ENCODE measurements at regions not wholly inside any gene's neighbourhood (a gene's known extent, or its start where the extent isn't known, plus 50 kb on each side); places are given as distances from the start of the nearest gene placed in this dataset.
"Not testable (repeated sequence)": the region's sequence is repeated elsewhere in the genome, so short reads cannot be mapped to it uniquely, and the experiment has no call there.

GRCh38 chr7:103211049-103211448, 62.1 kb upstream of the NAPEPLD start:
- intact Hi-C loops (cut with micrococcal nuclease); CTCF ChIA-PET; H3K4me2 ChIP-seq (replicated peaks; ENCODE audit: low read depth, low read length, poor library complexity, severe bottlenecking); DNase-seq; H3K9me3 ChIP-seq (ENCODE audit: control extremely low read depth in 1 of 3, control insufficient read depth in 2 of 3, insufficient read depth in 1 of 3, low read length in 2 of 3); H3K4me3 ChIP-seq (ENCODE audit: control extremely low read depth in 1 of 5, extremely low read depth in 1 of 5, insufficient read depth in 1 of 5, low read depth in 2 of 5, low read length in 4 of 5); H3K9ac ChIP-seq (ENCODE audit: low read length); H3K36me3 ChIP-seq (replicated peaks in 1 of 2; ENCODE audit: control extremely low read depth in 1 of 2, control insufficient read depth in 1 of 2, extremely low read depth in 1 of 2, insufficient read depth in 2 of 2, low read length in 1 of 2); H3K27me3 Mint-ChIP-seq; H3K4me3 Mint-ChIP-seq; H2AFZ ChIP-seq (ENCODE audit: insufficient read depth, low read depth, low read length, poor library complexity, severe bottlenecking); H4K20me1 ChIP-seq (ENCODE audit: control insufficient read depth, insufficient read depth, low read length, poor library complexity, severe bottlenecking); H3K9me3 Mint-ChIP-seq (ENCODE audit: insufficient read depth); H3K27ac ChIP-seq (ENCODE audit: low read length in 2 of 2); ATAC-seq (ENCODE audit: low read depth); POLR2A ChIA-PET; H3K4me1 ChIP-seq (ENCODE audit: control insufficient read depth in 2 of 2, insufficient read depth in 2 of 2, low read length in 2 of 2); H3K4me1 Mint-ChIP-seq; H3K79me2 ChIP-seq (ENCODE audit: control insufficient read depth, insufficient read depth, low read length); H3K27me3 ChIP-seq (replicated peaks in 1 of 4; ENCODE audit: control extremely low read depth in 1 of 4, control insufficient read depth in 3 of 4, insufficient read depth in 4 of 4, low read length in 3 of 4); H3K27ac Mint-ChIP-seq: not testable (repeated sequence)
- WGBS (ENCODE audit: insufficient coverage), result no CpG with 5 or more reads among the region's 6 CpGs

GRCh38 chr7:103199191-103199590, 50.3 kb upstream of the NAPEPLD start:
- H3K4me2 ChIP-seq (replicated peaks; ENCODE audit: low read depth, low read length, poor library complexity, severe bottlenecking); ATAC-seq (ENCODE audit: low read depth); H3K27ac Mint-ChIP-seq; H3K4me3 Mint-ChIP-seq; H3K79me2 ChIP-seq (ENCODE audit: control insufficient read depth, insufficient read depth, low read length); H3K4me3 ChIP-seq (ENCODE audit: control extremely low read depth in 1 of 5, extremely low read depth in 1 of 5, insufficient read depth in 1 of 5, low read depth in 2 of 5, low read length in 4 of 5); intact Hi-C loops (cut with micrococcal nuclease); H3K9me3 ChIP-seq (ENCODE audit: control extremely low read depth in 1 of 3, control insufficient read depth in 2 of 3, insufficient read depth in 1 of 3, low read length in 2 of 3); H2AFZ ChIP-seq (ENCODE audit: insufficient read depth, low read depth, low read length, poor library complexity, severe bottlenecking); H3K27ac ChIP-seq (ENCODE audit: low read length in 2 of 2); H3K4me1 ChIP-seq (ENCODE audit: control insufficient read depth in 2 of 2, insufficient read depth in 2 of 2, low read length in 2 of 2); H3K9me3 Mint-ChIP-seq (ENCODE audit: insufficient read depth); POLR2A ChIA-PET; H3K27me3 ChIP-seq (replicated peaks in 1 of 4; ENCODE audit: control extremely low read depth in 1 of 4, control insufficient read depth in 3 of 4, insufficient read depth in 4 of 4, low read length in 3 of 4); CTCF ChIA-PET; DNase-seq; H4K20me1 ChIP-seq (ENCODE audit: control insufficient read depth, insufficient read depth, low read length, poor library complexity, severe bottlenecking); H3K9ac ChIP-seq (ENCODE audit: low read length); H3K27me3 Mint-ChIP-seq; H3K36me3 ChIP-seq (replicated peaks in 1 of 2; ENCODE audit: control extremely low read depth in 1 of 2, control insufficient read depth in 1 of 2, extremely low read depth in 1 of 2, insufficient read depth in 2 of 2, low read length in 1 of 2); H3K4me1 Mint-ChIP-seq: not testable (repeated sequence)
- WGBS (ENCODE audit: insufficient coverage), result 92% methylated on average over 2 of the region's 3 CpGs

Data from B cell (primary cell).